Esophagus squamous epithelium (tissue), 5 donors: ENCODE measurements at regions not wholly inside any gene's neighbourhood (a gene's known extent, or its start where the extent isn't known, plus 50 kb on each side); places are given as distances from the start of the nearest gene placed in this dataset.
"Not testable (repeated sequence)": the region's sequence is repeated elsewhere in the genome, so short reads cannot be mapped to it uniquely, and the experiment has no call there.

Experiments used
- DNase-seq: peaks from one replicate; lab custom pipeline; 2025; lab: John Stamatoyannopoulos, UW
- H3K27ac ChIP-seq, 4 donors: fragments of 200-600 bp; sonication (generic); one replicate each; pipeline ENCODE4 v1.5.1; 2016 to 2019; ENCODE audit warnings: mild to moderate bottlenecking in 1 of 4
- H3K27me3 ChIP-seq, 4 donors: fragments of 200-600 bp; sonication (generic); 1 replicate in 3 of 4; 2 replicates in 1 of 4; pipeline versions ENCODE4 v1.5.1 to v1.6.0; 2017 to 2021; ENCODE audit warnings: antibody characterized with exemption in 1 of 4
- H3K36me3 ChIP-seq, 3 donors: fragments of 200-600 bp; sonication (generic); one replicate each; pipeline ENCODE4 v1.5.1; 2016 to 2019
- H3K4me1 ChIP-seq, 3 donors: fragments of 200-600 bp; sonication (generic); one replicate each; pipeline ENCODE4 v1.5.1; 2017 to 2019
- H3K4me3 ChIP-seq, 4 donors: fragments of 200-600 bp; sonication (generic); 1 replicate in 3 of 4; 2 replicates in 1 of 4; pipeline ENCODE4 v1.5.1; 2016 to 2019; ENCODE audit warnings: mild to moderate bottlenecking in 2 of 4, moderate library complexity in 1 of 4
- H3K9me3 ChIP-seq, 3 donors: fragments of 200-600 bp; sonication (generic); one replicate each; pipeline ENCODE4 v1.5.1; 2016 to 2019
- POLR2A ChIP-seq, 4 donors: fragments of 450-650 bp; IDR thresholded peaks; one replicate each; pipeline ENCODE4 v1.6.1; 2017; ENCODE audit warnings: antibody characterized with exemption in 4 of 4, mild to moderate bottlenecking in 4 of 4, moderate library complexity in 3 of 4
- WGBS, 2 donors: methylation state at CpG; one replicate each; pipeline ENCODE4 v1.1.5; 2018; 5-methylcytosine and 5-hydroxymethylcytosine counted together
- intact Hi-C: fragments of 100-400 bp; cut with DNase I; formaldehyde crosslinking; loops from one replicate; pipeline ENCODE4 v1.15.0; 2022
- TF ChIP-seq, protein P1 (sequence below), 6 experiments: fragments of 450-650 bp in 4 of 6; fragments of 200-600 bp in 2 of 6; sonication (generic) in 2 of 6; IDR thresholded peaks; one replicate each; pipeline ENCODE4 v1.5.1; 2016 to 2019; ENCODE audit warnings: antibody characterized with exemption in 6 of 6, mild to moderate bottlenecking in 4 of 6, moderate library complexity in 4 of 6
- donor health status: DM: yes; HTN: yes; CAD: no.

DNA sequence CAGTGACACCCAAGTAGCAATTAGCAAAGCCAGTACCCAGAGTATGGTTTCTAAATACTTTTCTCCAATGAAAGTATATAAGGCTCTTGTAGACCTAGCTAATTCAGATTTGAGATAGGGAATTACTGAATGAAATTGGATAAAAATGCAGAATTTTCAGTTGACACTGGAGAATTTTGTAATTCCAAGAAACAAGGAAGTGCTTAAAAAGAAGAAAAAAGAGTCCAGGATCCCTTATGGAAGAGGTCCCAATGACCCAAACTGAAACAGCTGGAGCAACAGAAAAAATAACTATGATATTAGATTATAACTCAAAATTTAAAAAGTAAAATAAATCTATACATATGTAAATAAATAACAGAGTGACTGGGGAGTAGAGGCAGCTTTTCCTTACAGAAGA is 335.2 kb downstream of the C3orf38 start:
- Histone ChIP-seq H3K27ac (no peak overlapping the region), H3K36me3 (no peaks in the 10 kb centered on the region), H3K27me3 (no peaks in the 10 kb centered on the region), H3K4me1 (no peaks in the 10 kb centered on the region), H3K9me3 (no peaks in the 10 kb centered on the region), H3K4me3 (no peak overlapping the region)
- intact Hi-C loops = no loop called here
- no peak for TF ChIP-seq POLR2A (IDR thresholded peaks at IDR 0.05)
- TF ChIP-seq, protein P1, sequence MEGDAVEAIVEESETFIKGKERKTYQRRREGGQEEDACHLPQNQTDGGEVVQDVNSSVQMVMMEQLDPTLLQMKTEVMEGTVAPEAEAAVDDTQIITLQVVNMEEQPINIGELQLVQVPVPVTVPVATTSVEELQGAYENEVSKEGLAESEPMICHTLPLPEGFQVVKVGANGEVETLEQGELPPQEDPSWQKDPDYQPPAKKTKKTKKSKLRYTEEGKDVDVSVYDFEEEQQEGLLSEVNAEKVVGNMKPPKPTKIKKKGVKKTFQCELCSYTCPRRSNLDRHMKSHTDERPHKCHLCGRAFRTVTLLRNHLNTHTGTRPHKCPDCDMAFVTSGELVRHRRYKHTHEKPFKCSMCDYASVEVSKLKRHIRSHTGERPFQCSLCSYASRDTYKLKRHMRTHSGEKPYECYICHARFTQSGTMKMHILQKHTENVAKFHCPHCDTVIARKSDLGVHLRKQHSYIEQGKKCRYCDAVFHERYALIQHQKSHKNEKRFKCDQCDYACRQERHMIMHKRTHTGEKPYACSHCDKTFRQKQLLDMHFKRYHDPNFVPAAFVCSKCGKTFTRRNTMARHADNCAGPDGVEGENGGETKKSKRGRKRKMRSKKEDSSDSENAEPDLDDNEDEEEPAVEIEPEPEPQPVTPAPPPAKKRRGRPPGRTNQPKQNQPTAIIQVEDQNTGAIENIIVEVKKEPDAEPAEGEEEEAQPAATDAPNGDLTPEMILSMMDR (IDR thresholded peaks at IDR 0.05) = no peak
- DNase-seq = no peak

DNA sequence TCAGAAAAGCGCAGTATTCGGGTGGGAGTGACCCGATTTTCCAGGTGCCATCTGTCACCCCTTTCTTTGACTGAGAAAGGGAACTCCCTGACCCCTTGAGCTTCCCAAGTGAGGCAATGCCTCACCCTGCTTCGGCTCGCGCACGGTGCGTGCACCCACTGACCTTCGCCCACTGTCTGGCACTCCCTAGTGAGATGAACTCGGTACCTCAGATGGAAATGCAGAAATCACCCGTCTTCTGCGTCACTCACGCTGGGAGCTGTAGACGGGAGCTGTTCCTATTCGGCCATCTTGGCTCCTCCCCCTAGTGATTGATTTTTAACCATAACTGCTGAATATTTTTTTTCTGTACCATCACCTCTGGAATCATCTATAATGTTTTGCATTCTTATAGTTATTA is 359.1 kb downstream of the C3orf38 start:
- intact Hi-C loops, H3K4me3 ChIP-seq, DNase-seq, H3K9me3 ChIP-seq, H3K36me3 ChIP-seq, H3K4me1 ChIP-seq, H3K27ac ChIP-seq, H3K27me3 ChIP-seq: not testable (repeated sequence)
- whole genome bisulfite sequencing, 2 donors = 88 to 92% methylated on average over 11 to 15 of the region's 15 CpGs

DNA sequence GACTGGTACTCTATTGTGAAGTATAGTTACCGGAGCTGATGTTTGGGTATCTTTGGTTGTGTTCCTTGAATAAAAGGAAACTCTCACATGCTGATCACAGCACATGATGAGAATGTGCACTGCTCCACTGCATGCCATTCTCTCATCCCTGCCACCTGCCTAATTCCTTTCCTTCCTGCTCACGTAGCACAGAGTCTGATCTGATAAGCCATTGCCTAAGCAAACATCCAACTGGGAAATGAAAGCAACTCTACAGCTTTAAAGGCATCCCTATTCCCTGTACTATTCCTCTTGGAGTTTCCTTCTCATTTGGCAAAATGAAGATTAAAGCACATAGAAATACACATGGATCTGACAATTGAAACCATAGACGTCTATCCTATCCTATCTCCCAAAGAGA is 359.8 kb downstream of the C3orf38 start:
- no peak overlapping the region for H3K27ac ChIP-seq

DNA sequence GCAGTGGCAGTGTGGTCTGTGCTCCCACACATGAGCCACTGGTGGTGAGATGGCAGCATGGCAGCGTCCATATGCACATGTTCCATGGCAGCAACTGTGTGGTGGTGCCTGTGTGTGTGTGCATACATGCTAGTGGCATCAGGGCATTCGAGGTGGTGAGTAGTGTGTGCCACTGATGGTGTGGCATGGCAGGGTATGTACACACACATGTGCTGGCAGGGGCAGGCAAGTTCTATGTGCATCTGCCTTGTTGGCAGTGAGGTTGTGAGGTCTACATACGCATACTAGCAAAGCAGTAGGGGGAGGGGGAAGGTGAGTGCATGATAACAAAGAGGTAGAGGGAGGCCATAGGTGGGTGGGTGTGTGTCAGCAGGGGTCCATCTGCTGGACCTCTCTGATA is 378.7 kb downstream of the C3orf38 start:
- TF ChIP-seq, protein P1 (IDR thresholded peaks at IDR 0.05) = no peak
- TF ChIP-seq POLR2A (IDR thresholded peaks at IDR 0.05) = no peak

More for the DNA sequence above, 359.8 kb downstream of the C3orf38 start:
- H3K27me3 ChIP-seq = no peaks in the 10 kb centered on the region
- H3K4me1 ChIP-seq = no peaks in the 10 kb centered on the region
- no peak for TF ChIP-seq POLR2A (IDR thresholded peaks at IDR 0.05)
- TF ChIP-seq, protein P1 (IDR thresholded peaks at IDR 0.05) = no peak
- H3K4me3 ChIP-seq = no peak overlapping the region
- no peak for DNase-seq
- no peaks in the 10 kb centered on the region for H3K36me3 ChIP-seq
- H3K9me3 ChIP-seq = peaks cover 0 to 6% (median 0%) of the 10 kb centered on the region in 3 donors
- intact Hi-C loops = no loop called here
- WGBS, 2 donors = 67% methylated on average over 3 of the region's 3 CpGs

DNA sequence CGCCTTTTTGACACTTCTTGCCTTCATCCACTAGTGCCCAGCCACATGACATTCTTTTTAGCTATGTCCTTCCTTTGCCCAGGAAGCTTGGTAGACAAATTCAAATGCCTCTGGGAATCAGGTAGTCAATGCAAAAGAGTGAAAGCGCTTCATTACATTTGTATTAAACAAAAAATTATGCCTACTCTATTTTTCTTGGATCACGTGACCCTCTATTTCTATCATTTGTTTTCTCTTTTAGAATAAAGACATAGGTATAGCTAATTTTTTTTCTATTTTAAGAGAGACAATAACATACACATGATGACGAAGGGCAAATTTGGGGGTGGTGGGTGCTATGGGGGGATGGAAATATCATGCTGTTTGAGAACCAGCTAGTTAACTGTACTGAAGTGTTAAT is 384.8 kb downstream of the C3orf38 start:
- Histone ChIP-seq H3K4me3 (no peak overlapping the region), H3K27me3 (no peaks in the 10 kb centered on the region), H3K4me1 (no peaks in the 10 kb centered on the region), H3K27ac (no peak overlapping the region), H3K9me3 (no peaks in the 10 kb centered on the region), H3K36me3 (no peaks in the 10 kb centered on the region)
- no peak for TF ChIP-seq POLR2A (IDR thresholded peaks at IDR 0.05)
- TF ChIP-seq, protein P1 (IDR thresholded peaks at IDR 0.05) = no peak
- intact Hi-C loops = no loop called here
- no peak for DNase-seq
- WGBS, 2 donors = 54 to 59% methylated on average over 4 of the region's 4 CpGs

More for the DNA sequence above, 378.7 kb downstream of the C3orf38 start:
- Histone ChIP-seq H3K27ac (no peak overlapping the region), H3K4me1 (no peaks in the 10 kb centered on the region), H3K36me3 (no peaks in the 10 kb centered on the region), H3K9me3 (peaks cover 0 to 4% (median 0%) of the 10 kb centered on the region in 3 donors), H3K4me3 (no peak overlapping the region), H3K27me3 (no peaks in the 10 kb centered on the region)
- whole genome bisulfite sequencing, 2 donors = 36 to 88% methylated on average over 1 to 3 of the region's 3 CpGs
- intact Hi-C loops = no loop called here
- no peak for DNase-seq

DNA sequence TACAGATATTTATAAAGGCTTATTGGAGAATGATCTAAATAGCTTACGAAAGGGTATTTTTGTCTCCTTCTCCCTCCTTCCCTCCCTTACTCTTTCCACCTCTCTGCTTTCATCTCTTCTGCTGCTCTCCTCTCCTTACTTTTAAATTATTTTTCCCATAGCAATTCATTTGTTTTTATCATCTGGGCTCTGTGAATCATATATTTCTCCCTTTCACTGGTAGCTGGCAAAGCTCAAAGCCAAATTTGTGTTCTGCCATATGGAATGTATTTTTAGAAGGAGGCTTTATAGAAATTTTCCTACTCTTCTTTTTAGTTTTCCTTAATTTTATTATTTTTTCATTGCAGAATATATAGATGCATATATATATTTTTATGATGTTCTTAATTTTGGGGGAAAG is 385.8 kb downstream of the C3orf38 start:
- DNase-seq = no peak
- H3K9me3 ChIP-seq = no peaks in the 10 kb centered on the region
- intact Hi-C loops = no loop called here

More for the DNA sequence above, 385.8 kb downstream of the C3orf38 start:
- Histone ChIP-seq H3K27me3 (no peaks in the 10 kb centered on the region), H3K4me3 (no peak overlapping the region), H3K27ac (no peak overlapping the region), H3K36me3 (no peaks in the 10 kb centered on the region), H3K4me1 (no peaks in the 10 kb centered on the region)
- no peak for TF ChIP-seq POLR2A (IDR thresholded peaks at IDR 0.05)
- TF ChIP-seq, protein P1 (IDR thresholded peaks at IDR 0.05) = no peak
- WGBS, 2 donors = 61 to 71% methylated on average over 1 of the region's 1 CpG
